ENCODE measurements at regions not wholly inside any gene's neighbourhood (a gene's known extent, or its start where the extent isn't known, plus 50 kb on each side); places are given as distances from the start of the nearest gene placed in this dataset.

DNA sequence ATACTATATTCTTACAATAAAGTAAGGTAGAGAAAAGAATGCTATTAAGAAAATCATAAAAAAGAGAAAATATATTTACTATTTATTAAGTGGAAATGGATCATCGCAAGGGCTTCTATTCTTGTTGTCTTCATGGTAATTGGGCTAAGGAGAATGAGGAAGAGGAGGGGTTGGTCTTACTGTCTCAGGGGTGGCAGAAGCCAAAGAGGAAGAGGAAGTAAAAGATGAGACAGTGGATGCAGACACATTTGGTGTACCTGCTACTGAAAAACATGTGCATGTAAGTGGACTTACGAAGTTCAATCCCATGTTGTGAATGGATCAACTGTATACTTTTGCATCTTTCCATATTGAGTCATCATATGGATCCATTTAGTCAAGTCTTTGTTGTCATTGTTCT lies 1502.1 kb upstream of the ADGRL3 start:
- no peak for TF ChIP-seq TAF1 (IDR thresholded peaks at IDR 0.05; ENCODE audit: low read depth)
- TF ChIP-seq CREB1 (IDR thresholded peaks at IDR 0.05; ENCODE audit: low read depth) = no peak
- TF ChIP-seq, protein P1, sequence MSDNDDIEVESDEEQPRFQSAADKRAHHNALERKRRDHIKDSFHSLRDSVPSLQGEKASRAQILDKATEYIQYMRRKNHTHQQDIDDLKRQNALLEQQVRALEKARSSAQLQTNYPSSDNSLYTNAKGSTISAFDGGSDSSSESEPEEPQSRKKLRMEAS (IDR thresholded peaks at IDR 0.05) = no peak
- no peak for TF ChIP-seq NFIC (IDR thresholded peaks at IDR 0.05)
- no peak for TF ChIP-seq EP300 (IDR thresholded peaks at IDR 0.05; ENCODE audit: borderline replicate concordance)
- TF ChIP-seq ZBTB7A (IDR thresholded peaks at IDR 0.05; ENCODE audit: low read depth) = no peak
- no peak for TF ChIP-seq YY1 (IDR thresholded peaks at IDR 0.05; ENCODE audit: low read depth)
- no peak for TF ChIP-seq RAD21 (IDR thresholded peaks at IDR 0.05; ENCODE audit: low read depth)
- no peak for TF ChIP-seq TCF12 (IDR thresholded peaks at IDR 0.05; ENCODE audit: low read depth)
- no peak for TF ChIP-seq TEAD4 (IDR thresholded peaks at IDR 0.05)
- no peak for TF ChIP-seq EGR1 (IDR thresholded peaks at IDR 0.05)
- TF ChIP-seq, protein P2, sequence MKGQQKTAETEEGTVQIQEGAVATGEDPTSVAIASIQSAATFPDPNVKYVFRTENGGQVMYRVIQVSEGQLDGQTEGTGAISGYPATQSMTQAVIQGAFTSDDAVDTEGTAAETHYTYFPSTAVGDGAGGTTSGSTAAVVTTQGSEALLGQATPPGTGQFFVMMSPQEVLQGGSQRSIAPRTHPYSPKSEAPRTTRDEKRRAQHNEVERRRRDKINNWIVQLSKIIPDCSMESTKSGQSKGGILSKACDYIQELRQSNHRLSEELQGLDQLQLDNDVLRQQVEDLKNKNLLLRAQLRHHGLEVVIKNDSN (IDR thresholded peaks at IDR 0.05) = no peak
- TF ChIP-seq, protein P3, sequence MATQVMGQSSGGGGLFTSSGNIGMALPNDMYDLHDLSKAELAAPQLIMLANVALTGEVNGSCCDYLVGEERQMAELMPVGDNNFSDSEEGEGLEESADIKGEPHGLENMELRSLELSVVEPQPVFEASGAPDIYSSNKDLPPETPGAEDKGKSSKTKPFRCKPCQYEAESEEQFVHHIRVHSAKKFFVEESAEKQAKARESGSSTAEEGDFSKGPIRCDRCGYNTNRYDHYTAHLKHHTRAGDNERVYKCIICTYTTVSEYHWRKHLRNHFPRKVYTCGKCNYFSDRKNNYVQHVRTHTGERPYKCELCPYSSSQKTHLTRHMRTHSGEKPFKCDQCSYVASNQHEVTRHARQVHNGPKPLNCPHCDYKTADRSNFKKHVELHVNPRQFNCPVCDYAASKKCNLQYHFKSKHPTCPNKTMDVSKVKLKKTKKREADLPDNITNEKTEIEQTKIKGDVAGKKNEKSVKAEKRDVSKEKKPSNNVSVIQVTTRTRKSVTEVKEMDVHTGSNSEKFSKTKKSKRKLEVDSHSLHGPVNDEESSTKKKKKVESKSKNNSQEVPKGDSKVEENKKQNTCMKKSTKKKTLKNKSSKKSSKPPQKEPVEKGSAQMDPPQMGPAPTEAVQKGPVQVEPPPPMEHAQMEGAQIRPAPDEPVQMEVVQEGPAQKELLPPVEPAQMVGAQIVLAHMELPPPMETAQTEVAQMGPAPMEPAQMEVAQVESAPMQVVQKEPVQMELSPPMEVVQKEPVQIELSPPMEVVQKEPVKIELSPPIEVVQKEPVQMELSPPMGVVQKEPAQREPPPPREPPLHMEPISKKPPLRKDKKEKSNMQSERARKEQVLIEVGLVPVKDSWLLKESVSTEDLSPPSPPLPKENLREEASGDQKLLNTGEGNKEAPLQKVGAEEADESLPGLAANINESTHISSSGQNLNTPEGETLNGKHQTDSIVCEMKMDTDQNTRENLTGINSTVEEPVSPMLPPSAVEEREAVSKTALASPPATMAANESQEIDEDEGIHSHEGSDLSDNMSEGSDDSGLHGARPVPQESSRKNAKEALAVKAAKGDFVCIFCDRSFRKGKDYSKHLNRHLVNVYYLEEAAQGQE (IDR thresholded peaks at IDR 0.05; ENCODE audit: low read depth) = no peak

Measured in Ishikawa (cell line).